ENCODE measurements at regions not wholly inside any gene's neighbourhood (a gene's known extent, or its start where the extent isn't known, plus 50 kb on each side); places are given as distances from the start of the nearest gene placed in this dataset.

- no peak overlapping the region for H3K4me3 ChIP-seq
- TF ChIP-seq CTCF (IDR thresholded peaks at IDR 0.05): no peak
- no peaks in the 10 kb centered on the region for H3K27me3 ChIP-seq (ENCODE audit: low read depth)
- H3K27ac ChIP-seq: no peak overlapping the region
- no peaks in the 10 kb centered on the region for H3K9me3 ChIP-seq
- no peak for DNase-seq
- intact Hi-C loops (cut with DNase I): no loop called here
- H3K4me1 ChIP-seq: no peaks in the 10 kb centered on the region
- no peak for ATAC-seq
- H3K36me3 ChIP-seq: no peaks in the 10 kb centered on the region
These were observed 105.4 kb downstream of the ZNF365 start for GRCh38 chr10:62479523-62479922.

- H3K27ac ChIP-seq: no peak overlapping the region
- no peak for TF ChIP-seq CTCF (IDR thresholded peaks at IDR 0.05)
- intact Hi-C loops (cut with DNase I): no loop called here
These were observed 106.0 kb downstream of the ZNF365 start for GRCh38 chr10:62480196-62480595.

GRCh38 chr10:62482581-62482980 lies 108.4 kb downstream of the ZNF365 start:
- Histone ChIP-seq H3K9me3 (no peaks in the 10 kb centered on the region), H3K4me1 (no peaks in the 10 kb centered on the region), H3K36me3 (no peaks in the 10 kb centered on the region), H3K27me3 (ENCODE audit: low read depth) (no peaks in the 10 kb centered on the region), H3K4me3 (no peak overlapping the region), H3K27ac (no peak overlapping the region)
- TF ChIP-seq CTCF (IDR thresholded peaks at IDR 0.05): no peak
- intact Hi-C loops (cut with DNase I): no loop called here
- no peak for ATAC-seq
- DNase-seq: no peak

More at GRCh38 chr10:62480196-62480595, 106.0 kb downstream of the ZNF365 start:
- Histone ChIP-seq H3K36me3 (no peaks in the 10 kb centered on the region), H3K4me3 (no peak overlapping the region), H3K4me1 (no peaks in the 10 kb centered on the region), H3K27me3 (ENCODE audit: low read depth) (no peaks in the 10 kb centered on the region), H3K9me3 (no peaks in the 10 kb centered on the region)
- DNase-seq (no peak), ATAC-seq (no peak)

- DNase-seq (no peak), ATAC-seq (no peak)
- H3K27ac ChIP-seq: no peak overlapping the region
- no peak for TF ChIP-seq CTCF (IDR thresholded peaks at IDR 0.05)
- intact Hi-C loops (cut with DNase I): no loop called here
- H3K9me3 ChIP-seq: no peaks in the 10 kb centered on the region
- H3K36me3 ChIP-seq: no peaks in the 10 kb centered on the region
- peaks cover 10% of the 10 kb centered on the region for H3K4me1 ChIP-seq
- H3K4me3 ChIP-seq: no peak overlapping the region
- no peaks in the 10 kb centered on the region for H3K27me3 ChIP-seq (ENCODE audit: low read depth)
These were observed 117.4 kb downstream of the ZNF365 start for GRCh38 chr10:62491597-62491996.

GRCh38 chr10:62492012-62492869 lies 118.1 kb downstream of the ZNF365 start:
- ATAC-seq: peak; percentile 71 to 82
- Histone ChIP-seq H3K4me3 (no peak overlapping the region), H3K27ac (no peak overlapping the region), H3K4me1 (peaks cover 10% of the 10 kb centered on the region), H3K27me3 (ENCODE audit: low read depth) (no peaks in the 10 kb centered on the region), H3K9me3 (no peaks in the 10 kb centered on the region), H3K36me3 (no peaks in the 10 kb centered on the region)
- DNase-seq: no peak
- intact Hi-C loops (cut with DNase I): no loop called here
- peak; percentile 41 for TF ChIP-seq CTCF (IDR thresholded peaks at IDR 0.05)
